CD4-positive, alpha-beta T cell treated with Interleukin-15 for 4 hours (primary cell): ENCODE measurements at regions not wholly inside any gene's neighbourhood (a gene's known extent, or its start where the extent isn't known, plus 50 kb on each side); places are given as distances from the start of the nearest gene placed in this dataset.
"Not testable (repeated sequence)": the region's sequence is repeated elsewhere in the genome, so short reads cannot be mapped to it uniquely, and the experiment has no call there.

Experiments
- DNase-seq: peaks from one replicate; pipeline ENCODE4 v3.0.0-alpha.2; 2020; ENCODE audit warnings: low spot score

- no peak for DNase-seq
Observed at GRCh38 chr1:242813490-242814091, 289.1 kb upstream of the PLD5 start.

- no peak for DNase-seq
Observed at GRCh38 chr1:242811092-242811840, 286.8 kb upstream of the PLD5 start.

- no peak for DNase-seq
Observed at GRCh38 chr1:242806324-242806723, 281.8 kb upstream of the PLD5 start.

- DNase-seq, result not testable (repeated sequence)
Observed at GRCh38 chr1:242805360-242805759, 280.9 kb upstream of the PLD5 start.

- no peak for DNase-seq
Observed at GRCh38 chr1:242802973-242803372, 278.5 kb upstream of the PLD5 start.

GRCh38 chr1:242800521-242800920 is 276.0 kb upstream of the PLD5 start:
- no peak for DNase-seq

GRCh38 chr1:242797856-242798255 is 273.4 kb upstream of the PLD5 start:
- no peak for DNase-seq

- DNase-seq, result no peak
Observed at GRCh38 chr1:242788771-242789170, 264.3 kb upstream of the PLD5 start.

GRCh38 chr1:242787968-242788367 is 263.5 kb upstream of the PLD5 start:
- DNase-seq, result no peak

GRCh38 chr1:242784807-242785206 is 260.3 kb upstream of the PLD5 start:
- no peak for DNase-seq

GRCh38 chr1:242784084-242784483 is 259.6 kb upstream of the PLD5 start:
- no peak for DNase-seq

- no peak for DNase-seq
Observed at GRCh38 chr1:242774256-242774655, 249.8 kb upstream of the PLD5 start.

GRCh38 chr1:242770366-242770765 is 245.9 kb upstream of the PLD5 start:
- no peak for DNase-seq

GRCh38 chr1:242764161-242764560 is 239.7 kb upstream of the PLD5 start:
- no peak for DNase-seq

GRCh38 chr1:242761556-242761955 is 237.1 kb upstream of the PLD5 start:
- DNase-seq, result no peak

GRCh38 chr1:242754926-242755325 is 230.4 kb upstream of the PLD5 start:
- no peak for DNase-seq

- DNase-seq, result no peak
Observed at GRCh38 chr1:242754125-242754524, 229.6 kb upstream of the PLD5 start.

GRCh38 chr1:242747233-242747632 is 222.7 kb upstream of the PLD5 start:
- DNase-seq, result no peak

GRCh38 chr1:242745079-242745478 is 220.6 kb upstream of the PLD5 start:
- DNase-seq, result no peak

GRCh38 chr1:242743983-242744780 is 219.7 kb upstream of the PLD5 start:
- no peak for DNase-seq

- DNase-seq, result no peak
Observed at GRCh38 chr1:242738702-242739645, 214.5 kb upstream of the PLD5 start.

GRCh38 chr1:242736611-242737010 is 212.1 kb upstream of the PLD5 start:
- no peak for DNase-seq
